Gastrocnemius medialis (tissue), 4 donors: ENCODE measurements at regions not wholly inside any gene's neighbourhood (a gene's known extent, or its start where the extent isn't known, plus 50 kb on each side); places are given as distances from the start of the nearest gene placed in this dataset.

Source experiments
- POLR2A ChIP-seq, 2 donors: fragments of 450-650 bp; IDR thresholded peaks; one replicate each; pipeline ENCODE4 v1.6.1; 2017; ENCODE audit warnings: antibody characterized with exemption in 2 of 2, mild to moderate bottlenecking in 2 of 2, moderate library complexity in 2 of 2
- TF ChIP-seq, protein P1 (sequence below), 5 experiments: fragments of 450-650 bp in 3 of 5; fragments of 200-600 bp in 2 of 5; sonication (generic) in 2 of 5; IDR thresholded peaks in 4 of 5; conservative IDR thresholded peaks in 1 of 5; 1 replicate in 4 of 5; 2 replicates in 1 of 5; pipeline ENCODE4 v1.5.1; 2016 to 2019; ENCODE audit warnings: antibody characterized with exemption in 5 of 5, mild to moderate bottlenecking in 3 of 5, moderate library complexity in 3 of 5

DNA sequence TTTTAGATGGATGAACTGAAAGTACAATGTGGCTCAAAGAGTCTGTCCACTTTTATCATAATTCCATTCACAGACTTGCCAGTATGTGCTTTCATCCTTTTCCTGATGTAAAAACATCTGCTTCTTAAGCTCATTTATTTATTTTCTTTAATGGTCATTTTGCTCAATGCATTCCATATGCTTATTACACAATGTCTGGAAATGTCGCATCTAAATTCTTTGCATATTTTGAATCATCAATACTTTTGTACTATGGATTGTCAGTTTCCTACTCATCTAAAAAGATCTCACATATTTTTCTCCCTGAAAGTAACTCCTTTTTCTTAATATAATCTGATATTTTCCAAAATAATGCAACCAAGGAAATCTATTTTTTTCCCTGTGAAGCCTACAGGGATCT is 1315.8 kb downstream of the EFNB2 start:
- TF ChIP-seq, protein P1, sequence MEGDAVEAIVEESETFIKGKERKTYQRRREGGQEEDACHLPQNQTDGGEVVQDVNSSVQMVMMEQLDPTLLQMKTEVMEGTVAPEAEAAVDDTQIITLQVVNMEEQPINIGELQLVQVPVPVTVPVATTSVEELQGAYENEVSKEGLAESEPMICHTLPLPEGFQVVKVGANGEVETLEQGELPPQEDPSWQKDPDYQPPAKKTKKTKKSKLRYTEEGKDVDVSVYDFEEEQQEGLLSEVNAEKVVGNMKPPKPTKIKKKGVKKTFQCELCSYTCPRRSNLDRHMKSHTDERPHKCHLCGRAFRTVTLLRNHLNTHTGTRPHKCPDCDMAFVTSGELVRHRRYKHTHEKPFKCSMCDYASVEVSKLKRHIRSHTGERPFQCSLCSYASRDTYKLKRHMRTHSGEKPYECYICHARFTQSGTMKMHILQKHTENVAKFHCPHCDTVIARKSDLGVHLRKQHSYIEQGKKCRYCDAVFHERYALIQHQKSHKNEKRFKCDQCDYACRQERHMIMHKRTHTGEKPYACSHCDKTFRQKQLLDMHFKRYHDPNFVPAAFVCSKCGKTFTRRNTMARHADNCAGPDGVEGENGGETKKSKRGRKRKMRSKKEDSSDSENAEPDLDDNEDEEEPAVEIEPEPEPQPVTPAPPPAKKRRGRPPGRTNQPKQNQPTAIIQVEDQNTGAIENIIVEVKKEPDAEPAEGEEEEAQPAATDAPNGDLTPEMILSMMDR (IDR thresholded peaks at IDR 0.05 in 4 of 5, conservative IDR thresholded peaks at IDR 0.05 in 1 of 5) = no peak
- TF ChIP-seq POLR2A (IDR thresholded peaks at IDR 0.05) = no peak
